ENCODE measurements at regions not wholly inside any gene's neighbourhood (a gene's known extent, or its start where the extent isn't known, plus 50 kb on each side); places are given as distances from the start of the nearest gene placed in this dataset.

- no peak for TF ChIP-seq CTCF (conservative IDR thresholded peaks at IDR 0.05; ENCODE audit: low read depth, low read length)
Measured at GRCh38 chr3:40837300-40837699, 312.5 kb downstream of the ZNF621 start.

GRCh38 chr3:40841131-40841530 is 316.4 kb downstream of the ZNF621 start:
- DNase-seq (ENCODE audit: low read depth), result no peak
- no peak for TF ChIP-seq CTCF (conservative IDR thresholded peaks at IDR 0.05; ENCODE audit: low read depth, low read length)
- no peak overlapping the region for H3K4me3 ChIP-seq (ENCODE audit: low read depth, low read length)

More at GRCh38 chr3:40837300-40837699, 312.5 kb downstream of the ZNF621 start:
- no peak overlapping the region for H3K4me3 ChIP-seq (ENCODE audit: low read depth, low read length)
- DNase-seq (ENCODE audit: low read depth), result no peak

DNA sequence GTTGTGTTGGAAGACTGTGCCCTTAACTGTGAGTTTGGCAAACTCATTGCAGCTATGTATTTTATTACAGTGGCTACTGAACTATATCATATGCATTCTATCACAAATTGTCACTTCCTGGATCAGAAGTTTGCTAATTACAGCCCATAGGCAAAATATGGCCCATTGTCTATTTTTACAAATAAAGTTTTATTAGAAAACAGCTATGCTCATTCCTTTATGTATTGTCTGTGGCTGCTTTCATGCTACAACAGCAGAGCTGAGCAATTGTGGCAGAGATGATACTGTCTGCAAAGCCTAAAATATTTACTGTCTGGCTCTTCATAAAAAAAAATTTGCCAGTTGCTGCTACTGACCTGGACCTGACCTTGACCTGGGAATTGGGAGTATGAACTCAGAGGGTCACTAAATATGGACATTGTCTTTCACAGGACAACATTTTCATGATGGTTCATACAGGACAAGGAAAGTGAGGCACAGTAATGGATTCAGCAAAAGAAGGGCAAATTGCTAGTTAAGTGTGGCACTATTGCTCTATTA is 316.9 kb downstream of the ZNF621 start:
- TF ChIP-seq CTCF (conservative IDR thresholded peaks at IDR 0.05; ENCODE audit: low read depth, low read length), result no peak
- DNase-seq (ENCODE audit: low read depth), result no peak
- H3K4me3 ChIP-seq (ENCODE audit: low read depth, low read length), result no peak overlapping the region

DNA sequence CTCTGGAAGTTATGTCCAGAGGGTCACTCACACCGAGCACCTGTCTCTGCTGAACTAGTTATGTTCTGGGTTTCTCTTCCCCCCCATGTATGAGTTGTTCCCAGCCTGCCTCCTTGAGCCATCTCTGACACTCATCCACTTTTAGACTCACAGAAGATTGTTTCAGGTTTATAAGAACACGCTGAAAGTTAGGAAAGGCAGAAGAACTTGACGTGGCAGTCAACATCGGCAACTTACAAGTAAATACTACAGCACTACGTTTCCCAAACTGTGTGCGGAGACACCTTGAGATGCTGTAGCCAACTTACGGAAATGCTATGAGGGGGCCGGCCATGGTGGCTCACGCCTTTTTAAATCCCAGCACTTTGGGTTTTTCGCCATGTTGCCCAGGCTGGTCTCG is 318.0 kb downstream of the ZNF621 start:
- H3K4me3 ChIP-seq (ENCODE audit: low read depth, low read length), result no peak overlapping the region
- TF ChIP-seq CTCF (conservative IDR thresholded peaks at IDR 0.05; ENCODE audit: low read depth, low read length), result no peak
- no peak for DNase-seq (ENCODE audit: low read depth)

- no peak overlapping the region for H3K4me3 ChIP-seq (ENCODE audit: low read depth, low read length)
- no peak for DNase-seq (ENCODE audit: low read depth)
- TF ChIP-seq CTCF (conservative IDR thresholded peaks at IDR 0.05; ENCODE audit: low read depth, low read length), result no peak
Measured at GRCh38 chr3:40843208-40843624, 318.5 kb downstream of the ZNF621 start.

DNA sequence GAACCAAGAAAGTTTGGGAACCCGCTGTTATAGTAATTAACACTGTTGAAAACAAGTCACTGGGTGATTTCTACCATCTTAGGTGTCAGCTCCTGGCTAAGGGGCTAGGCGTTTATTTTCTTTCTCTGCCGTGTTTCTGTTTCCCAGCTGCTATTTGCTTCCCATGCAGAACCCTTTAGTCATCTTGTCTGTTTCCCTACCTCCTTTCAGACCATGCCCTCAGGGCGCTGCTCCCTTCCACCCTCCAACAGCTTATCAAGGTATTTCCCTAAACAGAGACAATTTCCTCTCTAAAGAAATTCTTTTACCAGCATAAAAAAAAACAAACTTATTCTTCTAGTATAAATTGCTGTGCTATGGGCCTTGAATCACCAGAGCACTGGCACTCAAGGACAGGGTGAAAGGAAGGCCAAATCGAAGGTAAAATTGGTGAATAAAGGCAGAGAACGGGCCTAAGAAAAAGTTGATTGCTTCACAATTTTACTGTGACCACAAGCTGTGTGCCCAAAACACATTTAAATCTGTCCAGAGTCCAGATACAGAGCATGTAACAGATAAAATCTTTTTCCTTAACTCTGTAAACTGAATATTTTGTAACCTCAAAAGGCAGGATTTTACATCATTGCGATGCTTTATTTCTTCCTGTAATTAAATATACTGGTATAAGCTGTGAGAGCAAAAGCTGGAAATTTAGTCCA is 319.2 kb downstream of the ZNF621 start:
- no peak for TF ChIP-seq CTCF (conservative IDR thresholded peaks at IDR 0.05; ENCODE audit: low read depth, low read length)
- no peak for DNase-seq (ENCODE audit: low read depth)
- no peak overlapping the region for H3K4me3 ChIP-seq (ENCODE audit: low read depth, low read length)

DNA sequence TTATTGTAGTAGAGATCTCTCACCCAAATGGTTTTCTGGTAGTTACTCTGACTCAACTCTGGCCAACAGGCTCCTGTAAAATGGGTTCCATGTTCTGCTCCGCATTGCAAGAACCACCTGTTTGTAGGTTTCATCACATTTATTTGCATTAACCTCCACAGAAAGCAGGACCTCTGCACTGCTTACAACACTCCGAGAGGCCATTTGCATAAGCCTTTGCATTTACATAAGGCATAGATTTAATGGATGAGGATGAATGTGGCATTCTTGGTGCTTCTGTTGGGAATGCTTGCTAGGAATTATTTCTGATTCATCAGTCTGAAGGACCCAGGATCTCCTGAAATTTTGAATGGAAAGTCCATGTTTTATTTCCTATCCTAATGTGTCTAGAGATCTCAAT is 320.1 kb downstream of the ZNF621 start:
- DNase-seq (ENCODE audit: low read depth), result no peak
- no peak for TF ChIP-seq CTCF (conservative IDR thresholded peaks at IDR 0.05; ENCODE audit: low read depth, low read length)

More for the DNA sequence above, 320.1 kb downstream of the ZNF621 start:
- H3K4me3 ChIP-seq (ENCODE audit: low read depth, low read length), result no peak overlapping the region

Measured in choroid plexus epithelial cell (primary cell).